IMR-90 (cell line): ENCODE measurements at regions not wholly inside any gene's neighbourhood (a gene's known extent, or its start where the extent isn't known, plus 50 kb on each side); places are given as distances from the start of the nearest gene placed in this dataset.

Experiments
- ATAC-seq: fragments of 200-7000 bp; cut with Tn5 transposase; 2 replicates; pipeline ENCODE4 v1.9.1; 2020; ENCODE audit warnings: low read depth, mild to moderate bottlenecking, moderate library complexity
- BruUV-seq: library from RNA; stranded (reverse); fragments of 400-500 nt; replicated peaks from 2 replicates; lab custom pipeline; 2021; lab: Mats Ljungman, UMichigan
- CTCF ChIA-PET: fragments of 300-600 bp; formaldehyde crosslinking; extraction: SDS; loops from one replicate; lab custom pipeline; 2021; ENCODE audit warnings: antibody characterized with exemption; lab: Yijun Ruan, JAX
- POLR2A ChIA-PET: fragments of 300-600 bp; sonication (Branson Sonifier 250); formaldehyde crosslinking; loops from one replicate; lab custom pipeline; 2022; ENCODE audit warnings: antibody characterized with exemption; ENCODE audit not compliant: unreplicated experiment; lab: Charles Lee
- DNase-seq: peaks from one replicate; pipeline ENCODE4 v3.0.0; 2013
- H2AFZ ChIP-seq: replicated peaks from 2 replicates; pipeline ENCODE3; 2013; ENCODE audit warnings: low read length, mild to moderate bottlenecking; ENCODE audit not compliant: poor library complexity
- H2AK5ac ChIP-seq: 2 replicates; pipeline ENCODE4 v1.6.1; 2013; ENCODE audit warnings: low read depth, low read length, inconsistent platforms
- H2AK9ac ChIP-seq: replicated peaks from 2 replicates; pipeline ENCODE3; 2013; ENCODE audit warnings: mild to moderate bottlenecking, low read depth, low read length, moderate library complexity; ENCODE audit not compliant: poor library complexity
- H2BK120ac ChIP-seq: 2 replicates; pipeline ENCODE4 v1.6.1; 2013; ENCODE audit warnings: low read depth, low read length, inconsistent platforms
- H2BK15ac ChIP-seq: 3 replicates; pipeline ENCODE4 v1.6.1; 2013; ENCODE audit warnings: low read depth, low read length, inconsistent platforms
- H2BK20ac ChIP-seq: 2 replicates; pipeline ENCODE4 v1.6.1; 2013; ENCODE audit warnings: low read depth, mild to moderate bottlenecking, inconsistent platforms, low read length, moderate library complexity
- H2BK5ac ChIP-seq: 2 replicates; pipeline ENCODE4 v1.6.1; 2013; ENCODE audit warnings: mild to moderate bottlenecking, low read depth, low read length, inconsistent platforms; ENCODE audit not compliant: poor library complexity, severe bottlenecking
- H3K14ac ChIP-seq: replicated peaks from 2 replicates; pipeline ENCODE4 v1.6.1; 2013; ENCODE audit warnings: low read depth, low read length, inconsistent platforms
- H3K18ac ChIP-seq: 2 replicates; pipeline ENCODE4 v1.6.1; 2013; ENCODE audit warnings: low read depth, low read length, control low read depth
- H3K23ac ChIP-seq: 2 replicates; pipeline ENCODE4 v1.6.1; 2013; ENCODE audit warnings: low read depth, low read length, inconsistent platforms
- H3K27ac ChIP-seq: 2 replicates; pipeline ENCODE4 v1.5.1; 2013; ENCODE audit warnings: mild to moderate bottlenecking, control low read depth, low read length; ENCODE audit not compliant: insufficient read depth
- H3K27me3 ChIP-seq: 2 replicates; pipeline ENCODE4 v1.6.1; 2013; ENCODE audit warnings: low read length; ENCODE audit not compliant: control insufficient read depth, insufficient read depth
- H3K36me3 ChIP-seq: 2 replicates; pipeline ENCODE4 v1.6.1; 2013; ENCODE audit warnings: low read length, mixed read lengths; ENCODE audit not compliant: control insufficient read depth, insufficient read depth
- H3K4ac ChIP-seq: 2 replicates; pipeline ENCODE4 v1.6.1; 2013; ENCODE audit warnings: low read depth, low read length, inconsistent platforms
- H3K4me1 ChIP-seq: 2 replicates; pipeline ENCODE4 v1.6.1; 2013; ENCODE audit warnings: low read length, mixed read lengths; ENCODE audit not compliant: control insufficient read depth, insufficient read depth
- H3K4me2 ChIP-seq: 2 replicates; pipeline ENCODE4 v1.6.1; 2013; ENCODE audit warnings: low read depth, mild to moderate bottlenecking, control low read depth, low read length, moderate library complexity
- H3K4me3 ChIP-seq: 2 replicates; pipeline ENCODE4 v1.5.1; 2013; ENCODE audit warnings: low read depth, mild to moderate bottlenecking, control low read depth, low read length, moderate library complexity; ENCODE audit not compliant: insufficient read depth
- H3K56ac ChIP-seq: 2 replicates; pipeline ENCODE4 v1.6.1; 2013; ENCODE audit warnings: low read length, inconsistent platforms; ENCODE audit not compliant: insufficient read depth; ENCODE audit errors: extremely low read depth
- H3K79me1 ChIP-seq, 2 experiments: 2 replicates each; pipeline ENCODE4 v1.6.1; 2013; ENCODE audit warnings: low read length in 2 of 2, inconsistent platforms in 1 of 2, low read depth in 1 of 2
- H3K9ac ChIP-seq: 2 replicates; pipeline ENCODE4 v1.6.1; 2013; ENCODE audit warnings: low read depth, low read length, control low read depth
- H3K9me1 ChIP-seq: 2 replicates; pipeline ENCODE4 v1.6.1; 2013; ENCODE audit warnings: low read length, inconsistent platforms; ENCODE audit not compliant: insufficient read depth
- H3K9me3 ChIP-seq: 2 replicates; pipeline ENCODE4 v1.6.1; 2013; ENCODE audit warnings: low read length; ENCODE audit not compliant: control insufficient read depth, insufficient read depth
- H4K20me1 ChIP-seq: 2 replicates; pipeline ENCODE4 v1.6.1; 2013; ENCODE audit warnings: low read length, inconsistent platforms; ENCODE audit not compliant: insufficient read depth
- H4K5ac ChIP-seq: 2 replicates; pipeline ENCODE4 v1.6.1; 2013; ENCODE audit warnings: mild to moderate bottlenecking, low read depth, low read length, control low read depth
- H4K8ac ChIP-seq, 2 experiments: 2 replicates each; pipeline ENCODE4 v1.6.1; 2013; ENCODE audit warnings: low read depth in 2 of 2, low read length in 2 of 2, control low read depth in 1 of 2, inconsistent platforms in 1 of 2
- H4K91ac ChIP-seq: 2 replicates; pipeline ENCODE4 v1.6.1; 2013; ENCODE audit warnings: low read depth, low read length, inconsistent platforms; ENCODE audit not compliant: insufficient read depth
- BHLHE40 ChIP-seq: fragments of 150-350 bp; IDR thresholded peaks from 2 replicates; pipeline ENCODE4 v1.6.1; 2016; ENCODE audit warnings: mild to moderate bottlenecking, low read depth, low read length
- CEBPB ChIP-seq: IDR thresholded peaks from 2 replicates; pipeline ENCODE4 v1.6.1; 2012; ENCODE audit warnings: low read depth, low read length, improper control_type of control experiment
- CHD1 ChIP-seq: IDR thresholded peaks from 2 replicates; pipeline ENCODE4 v1.6.1; 2012; ENCODE audit warnings: low read depth, low read length, improper control_type of control experiment
- CTCF ChIP-seq: conservative IDR thresholded peaks from 2 replicates; pipeline ENCODE4 v1.5.1; 2012; ENCODE audit warnings: mild to moderate bottlenecking, low read depth, low read length, improper control_type of control experiment
- FOS ChIP-seq: fragments of 150-350 bp; IDR thresholded peaks from 2 replicates; pipeline ENCODE4 v1.6.1; 2016; ENCODE audit warnings: low read depth, low read length
- MAFK ChIP-seq: IDR thresholded peaks from 2 replicates; pipeline ENCODE4 v1.6.1; 2012; ENCODE audit warnings: low read depth, low read length, improper control_type of control experiment
- MAZ ChIP-seq: IDR thresholded peaks from 2 replicates; pipeline ENCODE4 v1.6.1; 2012; ENCODE audit warnings: low read depth, mild to moderate bottlenecking, low read length, improper control_type of control experiment, moderate library complexity, borderline replicate concordance
- MXI1 ChIP-seq: IDR thresholded peaks from 2 replicates; pipeline ENCODE4 v1.6.1; 2012; ENCODE audit warnings: low read depth, mild to moderate bottlenecking, low read length, moderate library complexity, borderline replicate concordance
- NFE2L2 ChIP-seq: fragments of 150-350 bp; IDR thresholded peaks from 2 replicates; pipeline ENCODE4 v1.6.1; 2016; ENCODE audit warnings: low read depth, mild to moderate bottlenecking, low read length
- POLR2A ChIP-seq: IDR thresholded peaks from 2 replicates; pipeline ENCODE4 v1.6.1; 2012; ENCODE audit warnings: mild to moderate bottlenecking, low read depth, low read length
- RAD21 ChIP-seq: IDR thresholded peaks from 2 replicates; pipeline ENCODE4 v1.6.1; 2012; ENCODE audit warnings: low read length, improper control_type of control experiment
- RCOR1 ChIP-seq: IDR thresholded peaks from 2 replicates; pipeline ENCODE4 v1.6.1; 2012; ENCODE audit warnings: mild to moderate bottlenecking, low read length, improper control_type of control experiment; ENCODE audit not compliant: insufficient replicate concordance
- RFX5 ChIP-seq: IDR thresholded peaks from 2 replicates; pipeline ENCODE4 v1.8.0; 2012; ENCODE audit warnings: low read depth, mild to moderate bottlenecking, low read length, moderate library complexity
- SMC3 ChIP-seq: fragments of 150-350 bp; IDR thresholded peaks from 2 replicates; pipeline ENCODE4 v1.6.1; 2016; ENCODE audit warnings: low read depth, mild to moderate bottlenecking, antibody characterized with exemption, low read length, moderate library complexity
- USF2 ChIP-seq: fragments of 150-350 bp; IDR thresholded peaks from 2 replicates; pipeline ENCODE4 v1.6.1; 2017; ENCODE audit warnings: mild to moderate bottlenecking, antibody characterized with exemption, low read length, low read depth
- dilution Hi-C: fragments of 300-500 bp; cut with HindIII; formaldehyde crosslinking; loops from one replicate; pipeline ENCODE4 v1.14.3; 2018; ENCODE audit warnings: low sequenced_read_pairs; ENCODE audit not compliant: unreplicated experiment
- in situ Hi-C: fragments of 300-500 bp; cut with MboI; formaldehyde crosslinking; loops from 3 replicates; pipeline ENCODE4 v1.14.3; 2019; ENCODE audit warnings: low sequenced_read_pairs, inconsistent platforms, mixed read lengths
- intact Hi-C: fragments of 100-400 bp; cut with micrococcal nuclease; formaldehyde crosslinking; loops from 2 replicates; pipeline ENCODE4 v1.10.0; 2022
- TF ChIP-seq, protein P1 (sequence below): fragments of 150-350 bp; IDR thresholded peaks from 2 replicates; pipeline ENCODE4 v1.6.1; 2016; ENCODE audit warnings: low read depth, mild to moderate bottlenecking, low read length, moderate library complexity, borderline replicate concordance

DNA sequence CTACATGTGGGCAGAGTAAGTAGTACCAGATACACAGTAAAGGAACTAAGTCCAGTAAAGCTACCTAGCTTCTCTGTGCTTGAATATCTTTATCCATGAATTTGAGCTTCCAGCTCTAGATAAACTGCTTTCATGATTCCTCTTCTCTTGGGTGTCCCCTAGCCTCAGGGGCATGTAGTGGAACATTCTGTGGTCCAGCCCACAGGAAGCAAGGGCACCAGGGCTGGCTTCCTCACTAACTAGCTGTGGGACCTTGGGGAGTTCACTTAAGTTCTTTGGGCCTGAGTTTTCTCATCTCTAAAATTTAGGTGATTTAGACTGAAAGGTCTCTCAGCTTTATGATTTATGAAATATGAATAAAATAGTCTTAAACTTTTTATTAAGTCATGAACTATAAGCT is 185.7 kb downstream of the KATNAL1 start:
- Histone ChIP-seq H3K23ac (no peak overlapping the region), H4K5ac (no peak overlapping the region), H3K27ac (no peak overlapping the region), H3K4me1 (peaks cover 8% of the 10 kb centered on the region), H4K8ac (no peak overlapping the region), H2BK20ac (no peak overlapping the region), H2AK9ac (no peak overlapping the region), H3K4ac (no peak overlapping the region), H4K20me1 (no peaks in the 10 kb centered on the region), H4K91ac (no peak overlapping the region), H3K4me3 (no peak overlapping the region), H3K18ac (no peak overlapping the region), H2BK5ac (no peak overlapping the region), H3K36me3 (no peaks in the 10 kb centered on the region), H2BK120ac (no peak overlapping the region), H2BK15ac (no peak overlapping the region), H3K56ac (no peak overlapping the region), H3K14ac (no peak overlapping the region), H3K4me2 (no peak overlapping the region), H2AFZ (no peak overlapping the region), H3K9me3 (no peaks in the 10 kb centered on the region), H3K27me3 (no peaks in the 10 kb centered on the region), H3K9ac (no peak overlapping the region), H3K9me1 (peaks cover 3% of the 10 kb centered on the region; the same call in 1 of the 2 replicates), H3K79me1 (no peaks in the 10 kb centered on the region), H2AK5ac (no peak overlapping the region)
- in situ Hi-C loops = no loop called here
- intact Hi-C loops = no loop called here
- ATAC-seq = no peak
- dilution Hi-C loops = no loop called here
- TF ChIP-seq CEBPB (no peak), MXI1 (no peak), RCOR1 (no peak), RAD21 (no peak), POLR2A (no peak), CTCF (no peak), FOS (no peak), CHD1 (no peak), SMC3 (no peak), MAZ (no peak), MAFK (no peak), USF2 (no peak), BHLHE40 (no peak), RFX5 (no peak), NFE2L2 (no peak)
- TF ChIP-seq, protein P1, sequence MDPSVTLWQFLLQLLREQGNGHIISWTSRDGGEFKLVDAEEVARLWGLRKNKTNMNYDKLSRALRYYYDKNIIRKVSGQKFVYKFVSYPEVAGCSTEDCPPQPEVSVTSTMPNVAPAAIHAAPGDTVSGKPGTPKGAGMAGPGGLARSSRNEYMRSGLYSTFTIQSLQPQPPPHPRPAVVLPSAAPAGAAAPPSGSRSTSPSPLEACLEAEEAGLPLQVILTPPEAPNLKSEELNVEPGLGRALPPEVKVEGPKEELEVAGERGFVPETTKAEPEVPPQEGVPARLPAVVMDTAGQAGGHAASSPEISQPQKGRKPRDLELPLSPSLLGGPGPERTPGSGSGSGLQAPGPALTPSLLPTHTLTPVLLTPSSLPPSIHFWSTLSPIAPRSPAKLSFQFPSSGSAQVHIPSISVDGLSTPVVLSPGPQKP = no peak
- DNase-seq = no peak
- ChIA-PET CTCF (interaction anchor here (1.4 kb wide), 1 partner anchor 11 kb away, joined by 5 read pairs; no protein-coding TSS in a partner anchor), POLR2A (no interaction called here)
- no TSS peak for BruUV-seq
